H1 (cell line): ENCODE measurements at regions not wholly inside any gene's neighbourhood (a gene's known extent, or its start where the extent isn't known, plus 50 kb on each side); places are given as distances from the start of the nearest gene placed in this dataset.

Experiments
- CTCF ChIA-PET: fragments of 300-600 bp; sonication (Branson Sonifier 250); formaldehyde crosslinking; loops from one replicate; lab custom pipeline; 2021; ENCODE audit not compliant: partially characterized antibody; lab: Charles Lee
- POLR2A ChIA-PET: fragments of 300-600 bp; sonication (Branson Sonifier 250); formaldehyde crosslinking; loops from one replicate; lab custom pipeline; 2021; ENCODE audit warnings: inconsistent platforms; ENCODE audit not compliant: partially characterized antibody; lab: Charles Lee
- DNase-seq, 2 experiments: peaks; one replicate each; pipeline versions ENCODE4 v3.0.0 to v3.0.0-alpha.2; 2010 to 2022; ENCODE audit warnings: low spot score in 2 of 2, low read depth in 1 of 2, mixed read lengths in 1 of 2
- FAIRE-seq: peaks from 2 replicates; lab custom pipeline; 2011; peaks lifted over from hg19 to GRCh38; lab: Jason Lieb, UNC
- H2AFZ ChIP-seq: 2 replicates; pipeline ENCODE4 v1.8.1; 2012; ENCODE audit warnings: low read length, inconsistent platforms
- H2AK5ac ChIP-seq: 2 replicates; pipeline ENCODE4 v1.6.1; 2013; ENCODE audit warnings: low read depth, low read length
- H2BK120ac ChIP-seq: replicated peaks from 2 replicates; pipeline ENCODE3; 2013; ENCODE audit warnings: low read depth, low read length, inconsistent platforms
- H2BK12ac ChIP-seq: 2 replicates; pipeline ENCODE4 v1.6.1; 2013; ENCODE audit warnings: low read depth, low read length
- H2BK15ac ChIP-seq: 2 replicates; pipeline ENCODE4 v1.6.1; 2013; ENCODE audit warnings: low read length
- H2BK20ac ChIP-seq: 2 replicates; pipeline ENCODE4 v1.6.1; 2013; ENCODE audit warnings: low read length
- H2BK5ac ChIP-seq: 2 replicates; pipeline ENCODE4 v1.6.1; 2013; ENCODE audit warnings: low read depth, low read length
- H3K14ac ChIP-seq: 2 replicates; pipeline ENCODE4 v1.6.1; 2013; ENCODE audit warnings: inconsistent platforms; ENCODE audit not compliant: insufficient read length
- H3K18ac ChIP-seq: 2 replicates; pipeline ENCODE4 v1.6.1; 2013; ENCODE audit warnings: low read length; ENCODE audit errors: extremely low read depth
- H3K23ac ChIP-seq: 2 replicates; pipeline ENCODE4 v1.6.1; 2013; ENCODE audit warnings: inconsistent platforms; ENCODE audit not compliant: insufficient read length
- H3K23me2 ChIP-seq: 2 replicates; pipeline ENCODE4 v1.6.1; 2013; ENCODE audit warnings: low read depth, low read length
- H3K27ac ChIP-seq: 2 replicates; pipeline ENCODE4 v1.6.1; 2011; ENCODE audit warnings: low read depth, low read length, inconsistent platforms
- H3K27me3 ChIP-seq, 4 experiments: replicated peaks in 1 of 4; 1 replicate in 1 of 4; 2 replicates in 3 of 4; pipeline versions ENCODE4 v1.6.1 to v1.8.1; 2011 to 2013; ENCODE audit warnings: low read length in 3 of 4, mild to moderate bottlenecking in 3 of 4, inconsistent platforms in 2 of 4, mixed read lengths in 2 of 4, moderate library complexity in 1 of 4; ENCODE audit not compliant: control insufficient read depth in 3 of 4, insufficient read depth in 3 of 4; ENCODE audit errors: extremely low read depth in 1 of 4
- H3K36me3 ChIP-seq, 4 experiments: 2 replicates each; pipeline versions ENCODE4 v1.6.1 to v1.8.1; 2011 to 2013; ENCODE audit warnings: mild to moderate bottlenecking in 4 of 4, low read length in 3 of 4, moderate library complexity in 2 of 4, control low read depth in 1 of 4, inconsistent platforms in 1 of 4; ENCODE audit not compliant: insufficient read depth in 4 of 4, control insufficient read depth in 2 of 4
- H3K4ac ChIP-seq: replicated peaks from 2 replicates; pipeline ENCODE3; 2013; ENCODE audit warnings: low read length, low read depth, mixed read lengths, inconsistent platforms; ENCODE audit not compliant: insufficient read length
- H3K4me1 ChIP-seq, 4 experiments: replicated peaks in 1 of 4; 1 replicate in 1 of 4; 2 replicates in 3 of 4; pipeline versions ENCODE4 v1.6.1 to v1.8.1; 2011 to 2013; ENCODE audit warnings: low read length in 3 of 4, inconsistent platforms in 2 of 4, mixed read lengths in 1 of 4; ENCODE audit not compliant: insufficient read depth in 4 of 4, control insufficient read depth in 3 of 4
- H3K4me2 ChIP-seq, 2 experiments: 2 replicates each; pipeline versions ENCODE4 v1.6.1 to v1.8.1; 2011 to 2013; ENCODE audit warnings: low read depth in 2 of 2, low read length in 2 of 2, control low read depth in 1 of 2, inconsistent platforms in 1 of 2, mild to moderate bottlenecking in 1 of 2; ENCODE audit not compliant: insufficient read depth in 1 of 2
- H3K4me3 ChIP-seq, 4 experiments: fragments of 200-600, 300-600 bp in 1 of 4; sonication (generic), shearing (Covaris generic), sonication (Bioruptor Twin) in 1 of 4; 2 replicates each; pipeline versions ENCODE4 v1.5.1 to v1.8.1; 2011 to 2016; ENCODE audit warnings: low read length in 4 of 4, low read depth in 3 of 4, control low read depth in 2 of 4, inconsistent platforms in 2 of 4, mild to moderate bottlenecking in 2 of 4, mixed read lengths in 1 of 4, moderate library complexity in 1 of 4; ENCODE audit not compliant: insufficient read depth in 2 of 4; ENCODE audit errors: extremely low read depth in 1 of 4
- H3K56ac ChIP-seq: replicated peaks from 2 replicates; pipeline ENCODE3; 2013; ENCODE audit warnings: low read depth, mild to moderate bottlenecking, mixed read lengths, low read length, inconsistent platforms; ENCODE audit not compliant: insufficient read length
- H3K79me1 ChIP-seq: 2 replicates; pipeline ENCODE4 v1.6.1; 2013; ENCODE audit warnings: low read depth, low read length, control low read depth
- H3K79me2 ChIP-seq, 2 experiments: 2 replicates each; pipeline versions ENCODE4 v1.6.1 to v1.8.1; 2012 to 2013; ENCODE audit warnings: low read length in 2 of 2, mild to moderate bottlenecking in 2 of 2, inconsistent platforms in 1 of 2; ENCODE audit not compliant: insufficient read depth in 2 of 2, control insufficient read depth in 1 of 2
- H3K9ac ChIP-seq, 4 experiments: replicated peaks in 1 of 4; 1 replicate in 1 of 4; 2 replicates in 3 of 4; pipeline versions ENCODE4 v1.6.1 to v1.8.1; 2011 to 2013; ENCODE audit warnings: low read depth in 3 of 4, low read length in 3 of 4, control low read depth in 2 of 4, mild to moderate bottlenecking in 2 of 4, moderate library complexity in 2 of 4, inconsistent platforms in 1 of 4; ENCODE audit errors: extremely low read depth in 1 of 4
- H3K9me3 ChIP-seq, 2 experiments: 2 replicates each; pipeline versions ENCODE4 v1.6.1 to v1.8.1; 2012 to 2013; ENCODE audit warnings: mild to moderate bottlenecking in 2 of 2, moderate library complexity in 2 of 2, control low read depth in 1 of 2, inconsistent platforms in 1 of 2, low read depth in 1 of 2, low read length in 1 of 2, mixed read lengths in 1 of 2; ENCODE audit not compliant: insufficient read depth in 2 of 2
- H4K20me1 ChIP-seq, 2 experiments: replicated peaks in 1 of 2; 2 replicates each; pipeline versions ENCODE3 to v1.8.1; 2011 to 2013; ENCODE audit warnings: inconsistent platforms in 2 of 2, low read length in 2 of 2, mild to moderate bottlenecking in 1 of 2; ENCODE audit not compliant: insufficient read depth in 2 of 2, control insufficient read depth in 1 of 2
- H4K5ac ChIP-seq: 2 replicates; pipeline ENCODE4 v1.6.1; 2013; ENCODE audit warnings: low read length, low read depth, mixed read lengths, inconsistent platforms; ENCODE audit not compliant: insufficient read length
- H4K8ac ChIP-seq: 2 replicates; pipeline ENCODE4 v1.8.0; 2013; ENCODE audit warnings: mild to moderate bottlenecking, moderate library complexity, low read length, inconsistent platforms; ENCODE audit not compliant: insufficient read depth; ENCODE audit errors: extremely low read depth
- H4K91ac ChIP-seq: replicated peaks from 2 replicates; pipeline ENCODE3; 2013; ENCODE audit warnings: low read length, mixed read lengths, inconsistent platforms; ENCODE audit not compliant: insufficient read length
- ASH2L ChIP-seq: fragments of 200-600, 300-600 bp; sonication (generic); IDR thresholded peaks from one replicate; pipeline ENCODE4 v1.7.1; 2017; ENCODE audit warnings: low read length
- CBX5 ChIP-seq: fragments of 300-800, 300-1000 bp; sonication (generic); IDR thresholded peaks from 2 replicates; pipeline ENCODE4 v1.7.1; 2016; ENCODE audit warnings: antibody characterized with exemption, low read length, low read depth
- EGR1 ChIP-seq: IDR thresholded peaks from 2 replicates; pipeline ENCODE4 v1.6.1; 2011; ENCODE audit warnings: low read depth, low read length, borderline replicate concordance
- EP300 ChIP-seq, 2 experiments: IDR thresholded peaks; 1 replicate in 1 of 2; 2 replicates in 1 of 2; pipeline ENCODE4 v1.6.1; 2011 to 2012; ENCODE audit warnings: low read depth in 2 of 2, low read length in 2 of 2, mild to moderate bottlenecking in 2 of 2, borderline replicate concordance in 1 of 2, inconsistent platforms in 1 of 2, moderate library complexity in 1 of 2
- KDM1A ChIP-seq: fragments of 200-600, 300-600 bp; sonication (generic); IDR thresholded peaks from 2 replicates; pipeline ENCODE4 v1.7.1; 2016; ENCODE audit warnings: mild to moderate bottlenecking, low read length, borderline replicate concordance
- KDM4A ChIP-seq: IDR thresholded peaks from one replicate; pipeline ENCODE4 v1.7.1; 2012; ENCODE audit warnings: low read depth, mild to moderate bottlenecking, moderate library complexity, low read length, inconsistent platforms; ENCODE audit not compliant: severe bottlenecking
- NANOG ChIP-seq: IDR thresholded peaks from 2 replicates; pipeline ENCODE4 v1.6.1; 2011; ENCODE audit warnings: low read length, low read depth, mild to moderate bottlenecking, inconsistent platforms; ENCODE audit not compliant: insufficient read depth, poor library complexity, severe bottlenecking
- RNF2 ChIP-seq: fragments of 200-900, 300-1000 bp; sonication (generic); IDR thresholded peaks from 2 replicates; pipeline ENCODE4 v1.7.1; 2016; ENCODE audit warnings: borderline replicate concordance, low read depth, mild to moderate bottlenecking, antibody characterized with exemption, low read length; ENCODE audit not compliant: poor library complexity, severe bottlenecking; ENCODE audit errors: missing control alignments
- SAP30 ChIP-seq: fragments of 300-600 bp; sonication (generic); IDR thresholded peaks from 2 replicates; pipeline ENCODE4 v1.7.1; 2012; ENCODE audit warnings: low read length, moderate library complexity, mild to moderate bottlenecking, inconsistent platforms; ENCODE audit not compliant: insufficient read depth, insufficient replicate concordance
- SIX5 ChIP-seq: IDR thresholded peaks from 2 replicates; pipeline ENCODE4 v1.6.1; 2011; ENCODE audit warnings: mild to moderate bottlenecking, low read depth, low read length
- SP1 ChIP-seq: IDR thresholded peaks from 2 replicates; pipeline ENCODE4 v1.6.1; 2011; ENCODE audit warnings: low read depth, low read length
- SP4 ChIP-seq: IDR thresholded peaks from 2 replicates; pipeline ENCODE4 v1.6.1; 2012; ENCODE audit warnings: low read length, inconsistent platforms
- SRF ChIP-seq: IDR thresholded peaks from 2 replicates; pipeline ENCODE4 v1.6.1; 2011; ENCODE audit warnings: mild to moderate bottlenecking, low read depth, low read length, moderate library complexity
- YY1 ChIP-seq: IDR thresholded peaks from 2 replicates; pipeline ENCODE4 v1.6.1; 2011; ENCODE audit warnings: low read depth, mild to moderate bottlenecking, low read length
- WGBS, 2 experiments: shearing (Covaris generic) in 1 of 2; methylation state at CpG; one replicate each; pipeline versions ENCODE4 v1.1.6 to v1.1.7; 2013 to 2015; ENCODE audit warnings: low lambda C conversion rate in 2 of 2, mixed read lengths in 2 of 2, inconsistent platforms in 1 of 2, low coverage in 1 of 2, missing lambda C conversion rate in 1 of 2; ENCODE audit not compliant: insufficient replicate concordance in 2 of 2, insufficient coverage in 1 of 2, insufficient read length in 1 of 2; ENCODE audit errors: extremely low coverage in 1 of 2, missing lambda C conversion rate in 1 of 2; 5-methylcytosine and 5-hydroxymethylcytosine counted together

DNA sequence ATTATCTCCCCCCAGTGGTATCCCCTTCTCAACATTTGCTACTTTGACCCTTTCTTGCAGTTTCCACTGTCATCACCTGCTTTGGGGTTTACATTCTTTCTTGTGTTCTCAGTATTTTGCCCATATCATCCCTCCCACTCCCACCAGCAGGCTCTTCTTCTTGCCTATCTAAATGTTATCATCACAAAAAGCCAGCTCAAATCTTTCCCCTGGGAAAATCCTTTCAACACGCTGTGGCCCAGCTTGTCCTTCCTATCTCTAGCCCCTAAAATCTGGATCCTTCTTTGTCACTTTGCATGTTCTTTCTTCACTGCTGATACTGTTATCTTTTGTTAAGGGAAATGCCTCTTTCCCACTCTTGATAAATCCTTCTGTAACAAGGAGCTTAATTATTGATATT is 138.2 kb downstream of the RAD51AP2 start:
- Histone ChIP-seq H3K27me3 (no peaks in the 10 kb centered on the region), H3K4me1 (no peaks in the 10 kb centered on the region), H2AK5ac (no peak overlapping the region), H4K5ac (no peak overlapping the region), H2AFZ (no peak overlapping the region), H3K4me3 (no peak overlapping the region), H3K79me1 (no peaks in the 10 kb centered on the region), H4K8ac (no peak overlapping the region), H3K18ac (no peak overlapping the region), H3K56ac (no peak overlapping the region), H4K20me1 (no peaks in the 10 kb centered on the region), H3K23ac (no peak overlapping the region), H3K9ac (no peak overlapping the region), H2BK15ac (no peak overlapping the region), H2BK12ac (no peak overlapping the region), H2BK5ac (no peak overlapping the region), H2BK20ac (no peak overlapping the region), H3K36me3 (no peaks in the 10 kb centered on the region), H3K14ac (no peak overlapping the region), H3K4ac (no peak overlapping the region), H4K91ac (no peak overlapping the region), H3K23me2 (no peaks in the 10 kb centered on the region), H3K4me2 (no peak overlapping the region), H3K27ac (no peak overlapping the region), H3K9me3 (no peaks in the 10 kb centered on the region), H2BK120ac (no peak overlapping the region), H3K79me2 (no peaks in the 10 kb centered on the region)
- POLR2A ChIA-PET: no interaction called here
- no peak for FAIRE-seq
- DNase-seq: no peak
- CTCF ChIA-PET: interaction anchor here (0.7 to 1.4 kb wide), 2 partner anchors 17 to 70 kb away, joined by 3 read pairs; no protein-coding TSS in a partner anchor
- WGBS, 2 experiments: 87% methylated on average over 1 of the region's 1 CpG; no CpG with 5 or more reads in 1 of the 2 experiments
- TF ChIP-seq KDM1A (no peak), CBX5 (no peak), SP1 (no peak), KDM4A (no peak), EGR1 (no peak), RNF2 (no peak), NANOG (no peak), SIX5 (no peak), SRF (no peak), EP300 (IDR thresholded peaks at IDR 0.05; ENCODE audit: borderline replicate concordance in 1 of 2, low read depth in 2 of 2, low read length in 2 of 2) (no peak), ASH2L (no peak), SAP30 (no peak), YY1 (no peak), SP4 (no peak)
